ENCODE measurements at regions not wholly inside any gene's neighbourhood (a gene's known extent, or its start where the extent isn't known, plus 50 kb on each side); places are given as distances from the start of the nearest gene placed in this dataset.

GRCh38 chr15:66912001-66912400 lies 153.4 kb upstream of the SMAD3 start:
- no peak overlapping the region for H3K27ac ChIP-seq (ENCODE audit: low read depth, low read length)
- WGBS, 3 donors, result 46 to 63% (median 51%) methylated on average over 7 of the region's 7 CpGs

- 80 to 87% (median 82%) methylated on average over 7 of the region's 7 CpGs for WGBS, 3 donors
- no peak overlapping the region for H3K27ac ChIP-seq (ENCODE audit: low read depth, low read length)
Measured at GRCh38 chr15:66912441-66912840, 153.0 kb upstream of the SMAD3 start.

- WGBS, 3 donors, result 94 to 96% (median 94%) methylated on average over 2 of the region's 2 CpGs
- H3K27ac ChIP-seq (ENCODE audit: low read depth, low read length), result no peak overlapping the region
Measured at GRCh38 chr15:66917904-66918448, 147.4 kb upstream of the SMAD3 start.

- H3K27ac ChIP-seq (ENCODE audit: low read depth, low read length), result no peak overlapping the region
- WGBS, 3 donors, result 40 to 66% (median 61%) methylated on average over 8 of the region's 8 CpGs
Measured at GRCh38 chr15:66919421-66919820, 146.0 kb upstream of the SMAD3 start.

- H3K27ac ChIP-seq (ENCODE audit: low read depth, low read length), result no peak overlapping the region
- 36 to 55% (median 42%) methylated on average over 6 of the region's 6 CpGs for WGBS, 3 donors
Measured at GRCh38 chr15:66921319-66921915, 144.0 kb upstream of the SMAD3 start.

GRCh38 chr15:66922608-66923007 lies 142.8 kb upstream of the SMAD3 start:
- H3K27ac ChIP-seq (ENCODE audit: low read depth, low read length), result no peak overlapping the region
- WGBS, 3 donors, result 40 to 51% (median 49%) methylated on average over 3 of the region's 3 CpGs

GRCh38 chr15:66923438-66923881 lies 141.9 kb upstream of the SMAD3 start:
- H3K27ac ChIP-seq (ENCODE audit: low read depth, low read length), result no peak overlapping the region
- 19 to 45% (median 44%) methylated on average over 7 of the region's 7 CpGs for WGBS, 3 donors

GRCh38 chr15:66924889-66925288 lies 140.5 kb upstream of the SMAD3 start:
- H3K27ac ChIP-seq (ENCODE audit: low read depth, low read length), result no peak overlapping the region
- WGBS, 3 donors, result 84 to 87% (median 85%) methylated on average over 3 of the region's 3 CpGs

- no peak overlapping the region for H3K27ac ChIP-seq (ENCODE audit: low read depth, low read length)
- WGBS, 3 donors, result 92 to 98% (median 96%) methylated on average over 4 of the region's 4 CpGs
Measured at GRCh38 chr15:66925721-66926120, 139.7 kb upstream of the SMAD3 start.

GRCh38 chr15:66927201-66928077 lies 138.0 kb upstream of the SMAD3 start:
- WGBS, 3 donors, result 27 to 49% (median 43%) methylated on average over 4 of the region's 4 CpGs
- no peak overlapping the region for H3K27ac ChIP-seq (ENCODE audit: low read depth, low read length)

- no peak overlapping the region for H3K27ac ChIP-seq (ENCODE audit: low read depth, low read length)
Measured at GRCh38 chr15:66928101-66928500, 137.3 kb upstream of the SMAD3 start.

- 92 to 100% (median 95%) methylated on average over 1 of the region's 1 CpG for WGBS, 3 donors
Measured at GRCh38 chr15:66928784-66929183, 136.6 kb upstream of the SMAD3 start.

GRCh38 chr15:66929843-66930402 lies 135.5 kb upstream of the SMAD3 start:
- WGBS, 3 donors, result 74 to 77% (median 76%) methylated on average over 2 of the region's 2 CpGs
- H3K27ac ChIP-seq (ENCODE audit: low read depth, low read length), result no peak overlapping the region

More at GRCh38 chr15:66928784-66929183, 136.6 kb upstream of the SMAD3 start:
- H3K27ac ChIP-seq (ENCODE audit: low read depth, low read length), result no peak overlapping the region

GRCh38 chr15:66931768-66932633 lies 133.4 kb upstream of the SMAD3 start:
- no peak overlapping the region for H3K27ac ChIP-seq (ENCODE audit: low read depth, low read length)
- 25 to 50% (median 39%) methylated on average over 15 of the region's 15 CpGs for WGBS, 3 donors

GRCh38 chr15:66932634-66933024 lies 132.8 kb upstream of the SMAD3 start:
- H3K27ac ChIP-seq (ENCODE audit: low read depth, low read length), result no peak overlapping the region
- WGBS, 3 donors, result 89 to 98% (median 94%) methylated on average over 6 of the region's 6 CpGs

- H3K27ac ChIP-seq (ENCODE audit: low read depth, low read length), result no peak overlapping the region
- 95 to 98% (median 96%) methylated on average over 8 of the region's 8 CpGs for WGBS, 3 donors
Measured at GRCh38 chr15:66933932-66934867, 131.2 kb upstream of the SMAD3 start.

- 92 to 98% (median 97%) methylated on average over 3 of the region's 3 CpGs for WGBS, 3 donors
- no peak overlapping the region for H3K27ac ChIP-seq (ENCODE audit: low read depth, low read length)
Measured at GRCh38 chr15:66934868-66935520, 130.4 kb upstream of the SMAD3 start.
